ENCODE measurements at regions not wholly inside any gene's neighbourhood (a gene's known extent, or its start where the extent isn't known, plus 50 kb on each side); places are given as distances from the start of the nearest gene placed in this dataset.
A peak's percentile ranks its signal among the peaks of the same experiment; 100 is the strongest.

- DNase-seq (ENCODE audit: low read depth): no peak
- no peak overlapping the region for H3K4me3 ChIP-seq (ENCODE audit: low read depth, low read length)
Observed at GRCh38 chr9:7369384-7369821, 430.2 kb downstream of the DMAC1 start.

GRCh38 chr9:7368410-7369292, 430.9 kb downstream of the DMAC1 start:
- H3K4me3 ChIP-seq (ENCODE audit: low read depth, low read length): no peak overlapping the region
- DNase-seq (ENCODE audit: low read depth): peak; percentile 62

- H3K4me3 ChIP-seq (ENCODE audit: low read depth, low read length): no peak overlapping the region
- DNase-seq (ENCODE audit: low read depth): no peak
Observed at GRCh38 chr9:7367726-7368125, 431.9 kb downstream of the DMAC1 start.

- no peak overlapping the region for H3K4me3 ChIP-seq (ENCODE audit: low read depth, low read length)
- no peak for DNase-seq (ENCODE audit: low read depth)
Observed at GRCh38 chr9:7366121-7366520, 433.5 kb downstream of the DMAC1 start.

- DNase-seq (ENCODE audit: low read depth): no peak
- H3K4me3 ChIP-seq (ENCODE audit: low read depth, low read length): no peak overlapping the region
Observed at GRCh38 chr9:7363777-7364477, 435.7 kb downstream of the DMAC1 start.

- H3K4me3 ChIP-seq (ENCODE audit: low read depth, low read length): no peak overlapping the region
- DNase-seq (ENCODE audit: low read depth): no peak
Observed at GRCh38 chr9:7360513-7360912, 439.1 kb downstream of the DMAC1 start.

GRCh38 chr9:7358876-7359275, 440.7 kb downstream of the DMAC1 start:
- H3K4me3 ChIP-seq (ENCODE audit: low read depth, low read length): no peak overlapping the region
- no peak for DNase-seq (ENCODE audit: low read depth)

- DNase-seq (ENCODE audit: low read depth): no peak
- no peak overlapping the region for H3K4me3 ChIP-seq (ENCODE audit: low read depth, low read length)
Observed at GRCh38 chr9:7354704-7355103, 444.9 kb downstream of the DMAC1 start.

GRCh38 chr9:7348692-7349091, 450.9 kb downstream of the DMAC1 start:
- no peak overlapping the region for H3K4me3 ChIP-seq (ENCODE audit: low read depth, low read length)
- no peak for DNase-seq (ENCODE audit: low read depth)

- H3K4me3 ChIP-seq (ENCODE audit: low read depth, low read length): no peak overlapping the region
- DNase-seq (ENCODE audit: low read depth): no peak
Observed at GRCh38 chr9:7347556-7347955, 452.0 kb downstream of the DMAC1 start.

GRCh38 chr9:7346144-7346543, 453.4 kb downstream of the DMAC1 start:
- no peak for DNase-seq (ENCODE audit: low read depth)
- no peak overlapping the region for H3K4me3 ChIP-seq (ENCODE audit: low read depth, low read length)

GRCh38 chr9:7342736-7343135, 456.8 kb downstream of the DMAC1 start:
- H3K4me3 ChIP-seq (ENCODE audit: low read depth, low read length): no peak overlapping the region
- no peak for DNase-seq (ENCODE audit: low read depth)

GRCh38 chr9:7342229-7342628, 457.3 kb downstream of the DMAC1 start:
- H3K4me3 ChIP-seq (ENCODE audit: low read depth, low read length): no peak overlapping the region
- DNase-seq (ENCODE audit: low read depth): no peak

GRCh38 chr9:7341571-7341970, 458.0 kb downstream of the DMAC1 start:
- no peak overlapping the region for H3K4me3 ChIP-seq (ENCODE audit: low read depth, low read length)
- no peak for DNase-seq (ENCODE audit: low read depth)

- DNase-seq (ENCODE audit: low read depth): no peak
- no peak overlapping the region for H3K4me3 ChIP-seq (ENCODE audit: low read depth, low read length)
Observed at GRCh38 chr9:7340451-7340850, 459.1 kb downstream of the DMAC1 start.

GRCh38 chr9:7338586-7339281, 460.8 kb downstream of the DMAC1 start:
- no peak for DNase-seq (ENCODE audit: low read depth)
- H3K4me3 ChIP-seq (ENCODE audit: low read depth, low read length): no peak overlapping the region

- H3K4me3 ChIP-seq (ENCODE audit: low read depth, low read length): no peak overlapping the region
- peak; percentile 47 for DNase-seq (ENCODE audit: low read depth)
Observed at GRCh38 chr9:7336356-7337065, 463.1 kb downstream of the DMAC1 start.

GRCh38 chr9:7333719-7334118, 465.9 kb downstream of the DMAC1 start:
- DNase-seq (ENCODE audit: low read depth): no peak
- no peak overlapping the region for H3K4me3 ChIP-seq (ENCODE audit: low read depth, low read length)

GRCh38 chr9:7332780-7333179, 466.8 kb downstream of the DMAC1 start:
- H3K4me3 ChIP-seq (ENCODE audit: low read depth, low read length): no peak overlapping the region
- DNase-seq (ENCODE audit: low read depth): no peak

GRCh38 chr9:7328453-7328852, 471.1 kb downstream of the DMAC1 start:
- no peak for DNase-seq (ENCODE audit: low read depth)
- no peak overlapping the region for H3K4me3 ChIP-seq (ENCODE audit: low read depth, low read length)
